Lower leg skin (tissue), 4 donors: ENCODE measurements at regions not wholly inside any gene's neighbourhood (a gene's known extent, or its start where the extent isn't known, plus 50 kb on each side); places are given as distances from the start of the nearest gene placed in this dataset.

ENCODE experiments used
- DNase-seq, 2 donors: peaks; one replicate each; pipeline ENCODE4 v3.0.0-alpha.2; 2019; ENCODE audit warnings: low spot score in 2 of 2
- H3K4me3 ChIP-seq: fragments of 200-600 bp; sonication (generic); 2 replicates; pipeline ENCODE4 v1.5.1; 2017; ENCODE audit warnings: mild to moderate bottlenecking, low read depth; ENCODE audit not compliant: poor library complexity, severe bottlenecking
- CTCF ChIP-seq, 3 donors: fragments of 450-650 bp; IDR thresholded peaks; one replicate each; pipeline ENCODE4 v1.5.1; 2016; ENCODE audit warnings: antibody characterized with exemption in 3 of 3, mild to moderate bottlenecking in 3 of 3, moderate library complexity in 2 of 3
- POLR2A ChIP-seq, 2 donors: fragments of 450-650 bp; IDR thresholded peaks; one replicate each; pipeline ENCODE4 v1.6.1; 2016 to 2017; ENCODE audit warnings: antibody characterized with exemption in 2 of 2, mild to moderate bottlenecking in 1 of 2, moderate library complexity in 1 of 2
- WGBS, 2 donors: methylation state at CpG; one replicate each; pipeline ENCODE4 v1.1.5; 2018; 5-methylcytosine and 5-hydroxymethylcytosine counted together
- intact Hi-C: fragments of 100-400 bp; cut with DNase I; formaldehyde crosslinking; loops from one replicate; pipeline ENCODE4 v1.15.0; 2023; ENCODE audit warnings: low total_unique reads

- no peak overlapping the region for H3K4me3 ChIP-seq
- no peak for DNase-seq
- intact Hi-C loops, result no loop called here
- TF ChIP-seq CTCF (IDR thresholded peaks at IDR 0.05), result no peak
- no peak for TF ChIP-seq POLR2A (IDR thresholded peaks at IDR 0.05)
Measured at GRCh38 chr13:19324325-19324724, 142.7 kb upstream of the TUBA3C start.

GRCh38 chr13:19321222-19321621, 139.6 kb upstream of the TUBA3C start:
- WGBS, 2 donors, result 73 to 74% methylated on average over 3 of the region's 3 CpGs
- intact Hi-C loops, result no loop called here
- TF ChIP-seq POLR2A (IDR thresholded peaks at IDR 0.05), result no peak
- TF ChIP-seq CTCF (IDR thresholded peaks at IDR 0.05), result no peak
- no peak overlapping the region for H3K4me3 ChIP-seq
- no peak for DNase-seq

- no peak for TF ChIP-seq POLR2A (IDR thresholded peaks at IDR 0.05)
- no peak for TF ChIP-seq CTCF (IDR thresholded peaks at IDR 0.05)
- DNase-seq, result no peak
- intact Hi-C loops, result no loop called here
- no peak overlapping the region for H3K4me3 ChIP-seq
- 75 to 87% methylated on average over 17 of the region's 17 CpGs for WGBS, 2 donors
Measured at GRCh38 chr13:19305434-19305833, 123.8 kb upstream of the TUBA3C start.

GRCh38 chr13:19289180-19289579, 107.6 kb upstream of the TUBA3C start:
- DNase-seq, result no peak
- no peak for TF ChIP-seq POLR2A (IDR thresholded peaks at IDR 0.05)
- no peak for TF ChIP-seq CTCF (IDR thresholded peaks at IDR 0.05)
- H3K4me3 ChIP-seq, result no peak overlapping the region
- intact Hi-C loops, result no loop called here
- 57 to 61% methylated on average over 3 of the region's 3 CpGs for WGBS, 2 donors

GRCh38 chr13:19283836-19284235, 102.2 kb upstream of the TUBA3C start:
- TF ChIP-seq POLR2A (IDR thresholded peaks at IDR 0.05), result no peak
- no peak for TF ChIP-seq CTCF (IDR thresholded peaks at IDR 0.05)
- 29 to 44% methylated on average over 1 of the region's 1 CpG for WGBS, 2 donors

GRCh38 chr13:19268331-19268730, 86.7 kb upstream of the TUBA3C start:
- intact Hi-C loops, result loop anchor here (5.0 kb wide), 1 partner anchor 834 kb away; no protein-coding TSS in a partner anchor
- TF ChIP-seq CTCF (IDR thresholded peaks at IDR 0.05) (no peak), POLR2A (IDR thresholded peaks at IDR 0.05) (no peak)
- 0 to 40% methylated on average over 1 of the region's 1 CpG for WGBS, 2 donors
- no peak for DNase-seq
- no peak overlapping the region for H3K4me3 ChIP-seq

More at GRCh38 chr13:19283836-19284235, 102.2 kb upstream of the TUBA3C start:
- no peak overlapping the region for H3K4me3 ChIP-seq
- DNase-seq, result no peak
- intact Hi-C loops, result no loop called here
